ENCODE measurements at regions not wholly inside any gene's neighbourhood (a gene's known extent, or its start where the extent isn't known, plus 50 kb on each side); places are given as distances from the start of the nearest gene placed in this dataset.

GRCh38 chr2:88345842-88346241 is 106.7 kb downstream of the FOXI3 start:
- DNase-seq (ENCODE audit: low read depth): no peak
- no peak for TF ChIP-seq CTCF (IDR thresholded peaks at IDR 0.05; ENCODE audit: insufficient read depth, low read depth, low read length)
- H3K4me3 ChIP-seq (ENCODE audit: low read depth, low read length): no peak overlapping the region

GRCh38 chr2:88342749-88343148 is 109.7 kb downstream of the FOXI3 start:
- no peak for TF ChIP-seq CTCF (IDR thresholded peaks at IDR 0.05; ENCODE audit: insufficient read depth, low read depth, low read length)
- DNase-seq (ENCODE audit: low read depth): no peak
- H3K4me3 ChIP-seq (ENCODE audit: low read depth, low read length): no peak overlapping the region

GRCh38 chr2:88334418-88334817 is 118.1 kb downstream of the FOXI3 start:
- H3K4me3 ChIP-seq (ENCODE audit: low read depth, low read length): no peak overlapping the region
- TF ChIP-seq CTCF (IDR thresholded peaks at IDR 0.05; ENCODE audit: insufficient read depth, low read depth, low read length): no peak
- DNase-seq (ENCODE audit: low read depth): no peak

GRCh38 chr2:88331239-88331638 is 121.3 kb downstream of the FOXI3 start:
- no peak overlapping the region for H3K4me3 ChIP-seq (ENCODE audit: low read depth, low read length)
- no peak for TF ChIP-seq CTCF (IDR thresholded peaks at IDR 0.05; ENCODE audit: insufficient read depth, low read depth, low read length)
- no peak for DNase-seq (ENCODE audit: low read depth)

GRCh38 chr2:88329815-88330603 is 122.5 kb downstream of the FOXI3 start:
- no peak overlapping the region for H3K4me3 ChIP-seq (ENCODE audit: low read depth, low read length)
- no peak for TF ChIP-seq CTCF (IDR thresholded peaks at IDR 0.05; ENCODE audit: insufficient read depth, low read depth, low read length)
- peak; percentile 16 for DNase-seq (ENCODE audit: low read depth)

GRCh38 chr2:88321449-88322248 is 130.8 kb downstream of the FOXI3 start:
- no peak overlapping the region for H3K4me3 ChIP-seq (ENCODE audit: low read depth, low read length)
- no peak for DNase-seq (ENCODE audit: low read depth)
- TF ChIP-seq CTCF (IDR thresholded peaks at IDR 0.05; ENCODE audit: insufficient read depth, low read depth, low read length): no peak
